ENCODE measurements at regions not wholly inside any gene's neighbourhood (a gene's known extent, or its start where the extent isn't known, plus 50 kb on each side); places are given as distances from the start of the nearest gene placed in this dataset.

GRCh38 chr5:139744471-139745131, 51.0 kb upstream of the PSD2 start:
- ATAC-seq (replicated peaks; ENCODE audit: extremely low read depth, poor library complexity, severe bottlenecking): no peak
- H3K9me3 Mint-ChIP-seq: no peaks in the 10 kb centered on the region
- peak overlapping the region; percentile 16 for H3K4me3 Mint-ChIP-seq
- no peak overlapping the region for H3K27ac Mint-ChIP-seq (ENCODE audit: low read depth)
- peaks cover 7% of the 10 kb centered on the region for H3K36me3 Mint-ChIP-seq (ENCODE audit: insufficient read depth)
- H3K27me3 Mint-ChIP-seq: no peaks in the 10 kb centered on the region
- no peak for DNase-seq (ENCODE audit: low spot score in 2 of 2)
- peaks cover 31% of the 10 kb centered on the region for H3K4me1 Mint-ChIP-seq

- no peak for DNase-seq (ENCODE audit: low spot score in 2 of 2)
Measured at GRCh38 chr5:139745132-139745799, 50.3 kb upstream of the PSD2 start.

GRCh38 chr5:139745800-139746690, 49.6 kb upstream of the PSD2 start:
- H3K36me3 Mint-ChIP-seq (ENCODE audit: insufficient read depth): peaks cover 7% of the 10 kb centered on the region
- H3K27ac Mint-ChIP-seq (ENCODE audit: low read depth): peak overlapping the region; percentile 83
- H3K4me1 Mint-ChIP-seq: peaks cover 34% of the 10 kb centered on the region
- H3K9me3 Mint-ChIP-seq: no peaks in the 10 kb centered on the region
- ATAC-seq (replicated peaks; ENCODE audit: extremely low read depth, poor library complexity, severe bottlenecking) (peak; percentile 20), DNase-seq (ENCODE audit: low spot score in 2 of 2) (peak in 1 of 2 donors; percentile 31)
- H3K27me3 Mint-ChIP-seq: no peaks in the 10 kb centered on the region
- H3K4me3 Mint-ChIP-seq: peak overlapping the region; percentile 80

More at GRCh38 chr5:139745132-139745799, 50.3 kb upstream of the PSD2 start:
- no peak overlapping the region for H3K27ac Mint-ChIP-seq (ENCODE audit: low read depth)
- H3K4me3 Mint-ChIP-seq: no peak overlapping the region
- ATAC-seq (replicated peaks; ENCODE audit: extremely low read depth, poor library complexity, severe bottlenecking): no peak
- H3K4me1 Mint-ChIP-seq: peaks cover 34% of the 10 kb centered on the region
- no peaks in the 10 kb centered on the region for H3K9me3 Mint-ChIP-seq
- H3K27me3 Mint-ChIP-seq: no peaks in the 10 kb centered on the region
- peaks cover 7% of the 10 kb centered on the region for H3K36me3 Mint-ChIP-seq (ENCODE audit: insufficient read depth)
